HG02642 (cell line): ENCODE measurements at regions not wholly inside any gene's neighbourhood (a gene's known extent, or its start where the extent isn't known, plus 50 kb on each side); places are given as distances from the start of the nearest gene placed in this dataset.

Experiments
- ATAC-seq: cut with Tn5 transposase; IDR thresholded peaks from one replicate; pipeline ENCODE4 v1.9.1; 2021; ENCODE audit warnings: mild to moderate bottlenecking; ENCODE audit not compliant: unreplicated experiment, poor library complexity

- ATAC-seq = no peak
Measured at GRCh38 chr13:70938462-70938861, 830.2 kb upstream of the KLHL1 start.

- ATAC-seq = no peak
Measured at GRCh38 chr13:70932511-70932910, 824.3 kb upstream of the KLHL1 start.

GRCh38 chr13:70923863-70924752 lies 815.9 kb upstream of the KLHL1 start:
- no peak for ATAC-seq

- ATAC-seq = no peak
Measured at GRCh38 chr13:70911286-70911685, 803.0 kb upstream of the KLHL1 start.

GRCh38 chr13:70908795-70909194 lies 800.5 kb upstream of the KLHL1 start:
- ATAC-seq = no peak

GRCh38 chr13:70905035-70905434 lies 796.8 kb upstream of the KLHL1 start:
- ATAC-seq = no peak

- no peak for ATAC-seq
Measured at GRCh38 chr13:70896136-70896535, 787.9 kb upstream of the KLHL1 start.

GRCh38 chr13:70895599-70895998 lies 787.3 kb upstream of the KLHL1 start:
- ATAC-seq = no peak

- ATAC-seq = no peak
Measured at GRCh38 chr13:70894258-70894657, 786.0 kb upstream of the KLHL1 start.

- ATAC-seq = no peak
Measured at GRCh38 chr13:70893832-70894231, 785.6 kb upstream of the KLHL1 start.

- no peak for ATAC-seq
Measured at GRCh38 chr13:70890289-70890688, 782.0 kb upstream of the KLHL1 start.

GRCh38 chr13:70889163-70889562 lies 780.9 kb upstream of the KLHL1 start:
- ATAC-seq = no peak

GRCh38 chr13:70884196-70884595 lies 775.9 kb upstream of the KLHL1 start:
- no peak for ATAC-seq

- no peak for ATAC-seq
Measured at GRCh38 chr13:70874636-70875035, 766.4 kb upstream of the KLHL1 start.

GRCh38 chr13:70864731-70865130 lies 756.5 kb upstream of the KLHL1 start:
- ATAC-seq = no peak

- ATAC-seq = no peak
Measured at GRCh38 chr13:70856711-70857110, 748.5 kb upstream of the KLHL1 start.

- no peak for ATAC-seq
Measured at GRCh38 chr13:70856025-70856424, 747.8 kb upstream of the KLHL1 start.

- ATAC-seq = no peak
Measured at GRCh38 chr13:70849222-70849621, 741.0 kb upstream of the KLHL1 start.

GRCh38 chr13:70844391-70845108 lies 736.3 kb upstream of the KLHL1 start:
- ATAC-seq = no peak

- no peak for ATAC-seq
Measured at GRCh38 chr13:70842062-70842644, 733.9 kb upstream of the KLHL1 start.
